ENCODE measurements at regions not wholly inside any gene's neighbourhood (a gene's known extent, or its start where the extent isn't known, plus 50 kb on each side); places are given as distances from the start of the nearest gene placed in this dataset.

DNA sequence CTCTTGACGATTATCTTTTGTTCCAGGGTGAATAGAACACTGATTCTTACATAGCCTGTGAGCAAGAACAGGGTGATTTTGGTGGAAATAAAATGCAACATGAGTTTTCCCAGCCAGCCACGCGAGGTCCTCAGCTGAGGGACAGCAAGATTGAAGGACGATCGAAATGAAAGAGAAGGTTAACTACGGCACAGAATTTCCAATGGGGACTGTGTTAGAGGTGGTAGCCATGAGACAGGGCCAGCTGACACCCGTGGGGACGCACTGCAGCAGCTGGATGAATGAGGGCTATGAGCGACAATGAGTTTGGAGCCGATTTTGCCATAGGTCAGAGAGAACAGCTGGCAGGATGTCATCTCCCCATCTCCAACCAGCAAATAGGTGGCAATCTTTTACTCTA, 243.4 kb upstream of the PELI2 start:
- TF ChIP-seq, protein P1, sequence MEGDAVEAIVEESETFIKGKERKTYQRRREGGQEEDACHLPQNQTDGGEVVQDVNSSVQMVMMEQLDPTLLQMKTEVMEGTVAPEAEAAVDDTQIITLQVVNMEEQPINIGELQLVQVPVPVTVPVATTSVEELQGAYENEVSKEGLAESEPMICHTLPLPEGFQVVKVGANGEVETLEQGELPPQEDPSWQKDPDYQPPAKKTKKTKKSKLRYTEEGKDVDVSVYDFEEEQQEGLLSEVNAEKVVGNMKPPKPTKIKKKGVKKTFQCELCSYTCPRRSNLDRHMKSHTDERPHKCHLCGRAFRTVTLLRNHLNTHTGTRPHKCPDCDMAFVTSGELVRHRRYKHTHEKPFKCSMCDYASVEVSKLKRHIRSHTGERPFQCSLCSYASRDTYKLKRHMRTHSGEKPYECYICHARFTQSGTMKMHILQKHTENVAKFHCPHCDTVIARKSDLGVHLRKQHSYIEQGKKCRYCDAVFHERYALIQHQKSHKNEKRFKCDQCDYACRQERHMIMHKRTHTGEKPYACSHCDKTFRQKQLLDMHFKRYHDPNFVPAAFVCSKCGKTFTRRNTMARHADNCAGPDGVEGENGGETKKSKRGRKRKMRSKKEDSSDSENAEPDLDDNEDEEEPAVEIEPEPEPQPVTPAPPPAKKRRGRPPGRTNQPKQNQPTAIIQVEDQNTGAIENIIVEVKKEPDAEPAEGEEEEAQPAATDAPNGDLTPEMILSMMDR (IDR thresholded peaks at IDR 0.05; ENCODE audit: low read depth, low read length), result no peak
- DNase-seq (ENCODE audit: extremely low read depth, low read depth), result no peak

DNA sequence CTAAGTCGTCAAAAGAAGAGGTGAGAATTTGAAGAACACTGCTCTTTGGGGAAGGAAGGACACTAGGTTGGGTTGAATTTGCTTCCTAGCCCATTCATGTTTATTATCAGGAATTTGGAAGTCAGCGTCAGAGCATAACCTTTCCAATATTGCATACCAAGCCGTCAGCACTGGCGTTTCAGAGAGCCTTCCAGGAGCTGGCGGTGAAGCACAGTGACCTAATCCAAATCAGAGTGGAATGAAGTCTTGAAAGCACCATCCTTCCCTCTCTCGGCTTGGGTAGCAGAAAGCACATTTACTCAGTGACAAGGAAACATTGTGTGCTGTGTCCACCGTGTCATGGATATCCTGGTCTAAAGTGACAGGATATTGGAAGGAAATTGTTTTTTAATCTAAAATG, 240.3 kb upstream of the PELI2 start:
- TF ChIP-seq, protein P1 (IDR thresholded peaks at IDR 0.05; ENCODE audit: low read depth, low read length), result no peak
- no peak for DNase-seq (ENCODE audit: extremely low read depth, low read depth)

DNA sequence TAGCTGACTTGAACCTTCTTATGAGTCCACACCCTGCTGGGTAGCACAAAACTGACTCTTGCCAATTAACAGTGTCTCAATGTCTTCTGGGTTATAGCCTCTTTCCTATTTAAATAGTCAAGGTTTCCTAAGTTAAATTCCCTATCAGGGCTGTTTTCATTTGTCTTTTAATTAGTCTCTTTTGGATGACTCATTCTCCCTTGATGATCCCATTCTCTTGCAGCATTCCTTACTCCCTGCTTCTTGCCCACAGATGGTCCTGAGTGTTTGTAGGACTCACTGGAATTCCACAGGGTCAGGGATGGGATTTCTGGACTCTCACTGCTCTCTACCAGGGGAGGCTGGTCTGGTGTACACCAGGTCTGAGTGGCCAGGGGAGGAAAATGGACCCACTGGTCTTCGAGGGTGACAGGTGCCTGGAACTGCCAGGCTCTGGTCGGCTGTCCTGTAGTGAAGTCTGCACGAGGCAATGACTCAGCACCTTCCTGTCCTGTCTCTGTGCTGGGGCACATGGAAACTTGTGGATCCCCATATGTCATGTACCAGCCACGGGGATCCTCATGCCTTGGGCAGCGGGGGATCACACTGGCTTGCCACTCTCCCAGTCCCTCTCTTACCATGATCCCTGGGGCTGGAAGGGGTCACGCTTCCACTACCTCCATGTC, 236.5 kb upstream of the PELI2 start:
- TF ChIP-seq, protein P1 (IDR thresholded peaks at IDR 0.05; ENCODE audit: low read depth, low read length), result no peak
- DNase-seq (ENCODE audit: extremely low read depth, low read depth), result no peak

GRCh38 chr14:55884819-55885218, 233.4 kb upstream of the PELI2 start:
- DNase-seq (ENCODE audit: extremely low read depth, low read depth), result no peak
- TF ChIP-seq, protein P1 (IDR thresholded peaks at IDR 0.05; ENCODE audit: low read depth, low read length), result no peak

GRCh38 chr14:55889124-55889523, 229.1 kb upstream of the PELI2 start:
- TF ChIP-seq, protein P1 (IDR thresholded peaks at IDR 0.05; ENCODE audit: low read depth, low read length), result no peak
- DNase-seq (ENCODE audit: extremely low read depth, low read depth), result no peak

DNA sequence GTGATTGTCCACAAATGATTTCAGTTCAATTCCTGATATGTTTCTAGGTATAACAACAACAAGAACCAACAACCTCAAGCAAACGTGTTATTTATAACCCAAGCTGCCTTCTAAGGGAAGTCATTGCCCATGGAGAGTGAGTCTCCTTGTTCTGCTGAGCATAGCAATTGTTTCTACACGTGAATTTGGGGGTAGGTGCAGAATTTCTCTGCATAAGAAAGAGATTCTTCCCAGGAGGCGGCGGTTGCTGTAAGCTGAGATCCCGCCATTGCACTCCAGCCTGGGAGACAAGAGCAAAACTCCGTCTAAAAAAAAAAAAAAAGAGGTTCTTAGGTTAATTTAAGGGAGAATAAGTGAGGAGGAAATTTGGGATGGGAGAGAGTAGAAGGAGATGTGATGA, 226.5 kb upstream of the PELI2 start:
- TF ChIP-seq, protein P1 (IDR thresholded peaks at IDR 0.05; ENCODE audit: low read depth, low read length), result no peak
- no peak for DNase-seq (ENCODE audit: extremely low read depth, low read depth)

DNA sequence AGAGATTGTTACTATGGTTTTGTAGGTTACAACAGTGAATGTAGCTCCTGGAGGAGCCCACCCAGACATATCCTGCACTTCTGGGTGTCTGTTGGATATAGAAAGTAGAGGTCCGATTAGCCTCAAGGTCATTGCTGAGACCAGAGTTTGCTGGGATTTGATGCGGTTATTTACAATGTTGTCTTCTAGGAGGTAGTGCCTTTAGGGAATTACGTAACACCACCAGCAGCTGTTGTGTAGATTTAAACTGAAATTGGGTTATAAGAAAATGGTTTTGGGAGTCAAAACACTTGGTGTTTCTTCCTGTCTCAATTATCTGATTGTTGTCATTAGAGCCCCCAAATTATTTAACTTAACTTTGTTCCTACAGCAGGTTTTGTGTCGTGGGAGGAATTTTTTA, 225.3 kb upstream of the PELI2 start:
- no peak for DNase-seq (ENCODE audit: extremely low read depth, low read depth)
- TF ChIP-seq, protein P1 (IDR thresholded peaks at IDR 0.05; ENCODE audit: low read depth, low read length), result no peak
